GM12891 (cell line): ENCODE measurements at regions not wholly inside any gene's neighbourhood (a gene's known extent, or its start where the extent isn't known, plus 50 kb on each side); places are given as distances from the start of the nearest gene placed in this dataset.

ENCODE experiments used
- POLR2A ChIP-seq: IDR thresholded peaks from 2 replicates; pipeline ENCODE4 v1.6.1; 2011; ENCODE audit warnings: low read depth, low read length, control low read depth
- POLR2AphosphoS5 ChIP-seq: IDR thresholded peaks from 2 replicates; pipeline ENCODE4 v1.6.1; 2011; ENCODE audit warnings: low read depth, low read length, control low read depth

- no peak for TF ChIP-seq POLR2A
- TF ChIP-seq POLR2AphosphoS5: no peak
Measured at GRCh38 chr6:16817594-16817993, 56.3 kb upstream of the ATXN1 start.
